Coronary artery (tissue), 2 donors: ENCODE measurements at regions not wholly inside any gene's neighbourhood (a gene's known extent, or its start where the extent isn't known, plus 50 kb on each side); places are given as distances from the start of the nearest gene placed in this dataset.

Experiments
- DNase-seq: peaks from one replicate; pipeline ENCODE4 v3.0.0-alpha.2; 2017; ENCODE audit warnings: low spot score
- H3K27ac ChIP-seq, 2 donors: fragments of 200-600 bp; sonication (generic); one replicate each; pipeline ENCODE4 v1.5.1; 2016 to 2019
- H3K4me3 ChIP-seq: fragments of 200-600 bp; sonication (generic); 2 replicates; pipeline ENCODE4 v1.5.1; 2016; ENCODE audit warnings: mild to moderate bottlenecking, moderate library complexity
- CTCF ChIP-seq: fragments of 200-600 bp; sonication (generic); IDR thresholded peaks from one replicate; pipeline ENCODE4 v1.5.1; 2019; ENCODE audit warnings: antibody characterized with exemption

GRCh38 chr20:6513599-6513998 lies 253.9 kb upstream of the BMP2 start:
- TF ChIP-seq CTCF = no peak
- Histone ChIP-seq H3K27ac (no peak overlapping the region), H3K4me3 (no peak overlapping the region)
- no peak for DNase-seq

GRCh38 chr20:6509374-6509773 lies 258.1 kb upstream of the BMP2 start:
- no peak overlapping the region for H3K27ac ChIP-seq
- no peak overlapping the region for H3K4me3 ChIP-seq
- DNase-seq = no peak
- TF ChIP-seq CTCF = no peak

- no peak overlapping the region for H3K27ac ChIP-seq
- TF ChIP-seq CTCF = no peak
- H3K4me3 ChIP-seq = no peak overlapping the region
- no peak for DNase-seq
Measured at GRCh38 chr20:6506906-6507305, 260.6 kb upstream of the BMP2 start.

GRCh38 chr20:6504826-6505225 lies 262.7 kb upstream of the BMP2 start:
- TF ChIP-seq CTCF = no peak
- no peak overlapping the region for H3K27ac ChIP-seq
- no peak for DNase-seq
- no peak overlapping the region for H3K4me3 ChIP-seq

- no peak for TF ChIP-seq CTCF
Measured at GRCh38 chr20:6504179-6504578, 263.3 kb upstream of the BMP2 start.

GRCh38 chr20:6502999-6503398 lies 264.5 kb upstream of the BMP2 start:
- no peak overlapping the region for H3K27ac ChIP-seq
- DNase-seq = no peak
- TF ChIP-seq CTCF = no peak
- no peak overlapping the region for H3K4me3 ChIP-seq

More at GRCh38 chr20:6504179-6504578, 263.3 kb upstream of the BMP2 start:
- Histone ChIP-seq H3K27ac (no peak overlapping the region), H3K4me3 (no peak overlapping the region)
- DNase-seq = no peak

- Histone ChIP-seq H3K4me3 (no peak overlapping the region), H3K27ac (no peak overlapping the region)
- no peak for DNase-seq
- no peak for TF ChIP-seq CTCF
Measured at GRCh38 chr20:6502219-6502618, 265.3 kb upstream of the BMP2 start.
